ENCODE measurements at regions not wholly inside any gene's neighbourhood (a gene's known extent, or its start where the extent isn't known, plus 50 kb on each side); places are given as distances from the start of the nearest gene placed in this dataset.
A peak's percentile ranks its signal among the peaks of the same experiment; 100 is the strongest.

DNA sequence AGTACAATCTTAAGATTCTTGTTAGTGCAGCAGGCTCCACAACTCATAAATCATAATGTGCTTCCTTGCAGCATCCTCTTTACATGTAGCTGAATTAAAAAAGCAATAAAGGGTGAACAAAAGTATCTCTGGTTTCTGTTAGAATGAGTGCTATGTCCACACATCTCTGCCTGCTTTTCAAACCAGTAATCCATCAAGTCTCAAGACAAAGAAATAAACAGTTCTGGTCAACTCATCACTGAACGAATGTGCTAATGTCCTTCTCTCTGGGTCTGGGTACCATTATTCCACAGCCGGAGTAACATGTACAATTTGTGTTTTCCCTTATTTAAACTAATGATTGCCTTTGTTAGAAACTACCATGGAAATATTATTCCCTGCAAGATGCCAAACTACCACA, 273.0 kb upstream of the USP15 start:
- no peak overlapping the region for H3K27ac ChIP-seq (replicated peaks)
- H3K27me3 ChIP-seq (ENCODE audit: insufficient read depth, poor library complexity, severe bottlenecking): no peaks in the 10 kb centered on the region
- no peak for DNase-seq (ENCODE audit: low read depth in 1 of 2, low spot score in 1 of 2)
- TF ChIP-seq GABPA (IDR thresholded peaks at IDR 0.05; ENCODE audit: low read depth) (no peak), POLR2AphosphoS5 (IDR thresholded peaks at IDR 0.05; ENCODE audit: low read depth) (no peak), SPI1 (IDR thresholded peaks at IDR 0.05; ENCODE audit: borderline replicate concordance, low read depth) (no peak)
- TF ChIP-seq, protein P1, sequence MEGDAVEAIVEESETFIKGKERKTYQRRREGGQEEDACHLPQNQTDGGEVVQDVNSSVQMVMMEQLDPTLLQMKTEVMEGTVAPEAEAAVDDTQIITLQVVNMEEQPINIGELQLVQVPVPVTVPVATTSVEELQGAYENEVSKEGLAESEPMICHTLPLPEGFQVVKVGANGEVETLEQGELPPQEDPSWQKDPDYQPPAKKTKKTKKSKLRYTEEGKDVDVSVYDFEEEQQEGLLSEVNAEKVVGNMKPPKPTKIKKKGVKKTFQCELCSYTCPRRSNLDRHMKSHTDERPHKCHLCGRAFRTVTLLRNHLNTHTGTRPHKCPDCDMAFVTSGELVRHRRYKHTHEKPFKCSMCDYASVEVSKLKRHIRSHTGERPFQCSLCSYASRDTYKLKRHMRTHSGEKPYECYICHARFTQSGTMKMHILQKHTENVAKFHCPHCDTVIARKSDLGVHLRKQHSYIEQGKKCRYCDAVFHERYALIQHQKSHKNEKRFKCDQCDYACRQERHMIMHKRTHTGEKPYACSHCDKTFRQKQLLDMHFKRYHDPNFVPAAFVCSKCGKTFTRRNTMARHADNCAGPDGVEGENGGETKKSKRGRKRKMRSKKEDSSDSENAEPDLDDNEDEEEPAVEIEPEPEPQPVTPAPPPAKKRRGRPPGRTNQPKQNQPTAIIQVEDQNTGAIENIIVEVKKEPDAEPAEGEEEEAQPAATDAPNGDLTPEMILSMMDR (IDR thresholded peaks at IDR 0.05; ENCODE audit: insufficient read depth, low read length): no peak
- TF ChIP-seq, protein P2, sequence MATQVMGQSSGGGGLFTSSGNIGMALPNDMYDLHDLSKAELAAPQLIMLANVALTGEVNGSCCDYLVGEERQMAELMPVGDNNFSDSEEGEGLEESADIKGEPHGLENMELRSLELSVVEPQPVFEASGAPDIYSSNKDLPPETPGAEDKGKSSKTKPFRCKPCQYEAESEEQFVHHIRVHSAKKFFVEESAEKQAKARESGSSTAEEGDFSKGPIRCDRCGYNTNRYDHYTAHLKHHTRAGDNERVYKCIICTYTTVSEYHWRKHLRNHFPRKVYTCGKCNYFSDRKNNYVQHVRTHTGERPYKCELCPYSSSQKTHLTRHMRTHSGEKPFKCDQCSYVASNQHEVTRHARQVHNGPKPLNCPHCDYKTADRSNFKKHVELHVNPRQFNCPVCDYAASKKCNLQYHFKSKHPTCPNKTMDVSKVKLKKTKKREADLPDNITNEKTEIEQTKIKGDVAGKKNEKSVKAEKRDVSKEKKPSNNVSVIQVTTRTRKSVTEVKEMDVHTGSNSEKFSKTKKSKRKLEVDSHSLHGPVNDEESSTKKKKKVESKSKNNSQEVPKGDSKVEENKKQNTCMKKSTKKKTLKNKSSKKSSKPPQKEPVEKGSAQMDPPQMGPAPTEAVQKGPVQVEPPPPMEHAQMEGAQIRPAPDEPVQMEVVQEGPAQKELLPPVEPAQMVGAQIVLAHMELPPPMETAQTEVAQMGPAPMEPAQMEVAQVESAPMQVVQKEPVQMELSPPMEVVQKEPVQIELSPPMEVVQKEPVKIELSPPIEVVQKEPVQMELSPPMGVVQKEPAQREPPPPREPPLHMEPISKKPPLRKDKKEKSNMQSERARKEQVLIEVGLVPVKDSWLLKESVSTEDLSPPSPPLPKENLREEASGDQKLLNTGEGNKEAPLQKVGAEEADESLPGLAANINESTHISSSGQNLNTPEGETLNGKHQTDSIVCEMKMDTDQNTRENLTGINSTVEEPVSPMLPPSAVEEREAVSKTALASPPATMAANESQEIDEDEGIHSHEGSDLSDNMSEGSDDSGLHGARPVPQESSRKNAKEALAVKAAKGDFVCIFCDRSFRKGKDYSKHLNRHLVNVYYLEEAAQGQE (IDR thresholded peaks at IDR 0.05; ENCODE audit: insufficient replicate concordance, low read depth): no peak
- no peak overlapping the region for H3K4me3 ChIP-seq (replicated peaks; ENCODE audit: insufficient read depth, low read length)

DNA sequence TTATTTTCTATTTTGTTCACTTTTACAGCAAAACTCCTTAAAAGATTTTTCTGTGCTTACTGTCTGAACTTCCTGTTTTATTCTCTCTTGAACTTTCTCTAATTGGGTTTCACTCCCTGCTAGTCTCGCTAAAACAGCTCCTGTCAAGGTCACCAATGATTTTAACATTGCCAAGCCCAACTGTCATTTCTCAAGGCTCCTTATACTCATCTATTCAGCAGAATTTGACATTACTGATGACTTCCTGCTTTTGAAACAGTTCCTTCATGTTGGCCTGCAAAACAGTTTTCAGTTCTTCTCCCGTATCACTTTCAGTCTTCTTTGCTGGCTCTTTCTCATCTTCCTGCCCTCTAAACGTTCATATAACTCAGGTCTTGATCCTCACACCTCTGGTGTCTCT, 268.5 kb upstream of the USP15 start:
- no peak for DNase-seq (ENCODE audit: low read depth in 1 of 2, low spot score in 1 of 2)
- H3K4me3 ChIP-seq (replicated peaks; ENCODE audit: insufficient read depth, low read length): no peak overlapping the region
- H3K27me3 ChIP-seq (ENCODE audit: insufficient read depth, poor library complexity, severe bottlenecking): no peaks in the 10 kb centered on the region
- TF ChIP-seq SPI1 (IDR thresholded peaks at IDR 0.05; ENCODE audit: borderline replicate concordance, low read depth) (0 out of 2 replicates have a peak, but pooled peaks have one; percentile 6), GABPA (IDR thresholded peaks at IDR 0.05; ENCODE audit: low read depth) (no peak)
- no peak overlapping the region for H3K27ac ChIP-seq (replicated peaks)

- no peak overlapping the region for H3K4me3 ChIP-seq (replicated peaks; ENCODE audit: insufficient read depth, low read length)
- H3K27me3 ChIP-seq (ENCODE audit: insufficient read depth, poor library complexity, severe bottlenecking): no peaks in the 10 kb centered on the region
- TF ChIP-seq, protein P2 (IDR thresholded peaks at IDR 0.05; ENCODE audit: insufficient replicate concordance, low read depth): no peak
- TF ChIP-seq POLR2AphosphoS5 (IDR thresholded peaks at IDR 0.05; ENCODE audit: low read depth) (no peak), SPI1 (IDR thresholded peaks at IDR 0.05; ENCODE audit: borderline replicate concordance, low read depth) (no peak), GABPA (IDR thresholded peaks at IDR 0.05; ENCODE audit: low read depth) (no peak)
- TF ChIP-seq, protein P1 (IDR thresholded peaks at IDR 0.05; ENCODE audit: insufficient read depth, low read length): peak; percentile 47
- no peak overlapping the region for H3K27ac ChIP-seq (replicated peaks)
- peak; percentile 2 to 32 for DNase-seq (ENCODE audit: low read depth in 1 of 2, low spot score in 1 of 2)
These were observed 266.4 kb upstream of the USP15 start for GRCh38 chr12:61993734-61994345.

GRCh38 chr12:61996717-61997116, 263.5 kb upstream of the USP15 start:
- Histone ChIP-seq H3K27me3 (ENCODE audit: insufficient read depth, poor library complexity, severe bottlenecking) (no peaks in the 10 kb centered on the region), H3K4me3 (replicated peaks; ENCODE audit: insufficient read depth, low read length) (no peak overlapping the region), H3K27ac (replicated peaks) (no peak overlapping the region)
- no peak for DNase-seq (ENCODE audit: low read depth in 1 of 2, low spot score in 1 of 2)
- TF ChIP-seq, protein P2 (IDR thresholded peaks at IDR 0.05; ENCODE audit: insufficient replicate concordance, low read depth): no peak
- no peak for TF ChIP-seq SPI1 (IDR thresholded peaks at IDR 0.05; ENCODE audit: borderline replicate concordance, low read depth)
- TF ChIP-seq POLR2AphosphoS5 (IDR thresholded peaks at IDR 0.05; ENCODE audit: low read depth): no peak
- TF ChIP-seq, protein P1 (IDR thresholded peaks at IDR 0.05; ENCODE audit: insufficient read depth, low read length): no peak
- no peak for TF ChIP-seq GABPA (IDR thresholded peaks at IDR 0.05; ENCODE audit: low read depth)
